Colonic mucosa (tissue), 4 donors: ENCODE measurements at regions not wholly inside any gene's neighbourhood (a gene's known extent, or its start where the extent isn't known, plus 50 kb on each side); places are given as distances from the start of the nearest gene placed in this dataset.

ENCODE experiments used
- DNase-seq: peaks from one replicate; pipeline ENCODE4 v3.0.0-alpha.2; 2020
- H3K27ac ChIP-seq: fragments of 200-600 bp; one replicate; pipeline ENCODE4 v1.8.0; 2021
- H3K27me3 ChIP-seq: fragments of 200-600 bp; one replicate; pipeline ENCODE4 v1.8.0; 2021
- H3K36me3 ChIP-seq: fragments of 200-600 bp; one replicate; pipeline ENCODE4 v1.8.0; 2021
- H3K4me1 ChIP-seq: fragments of 200-600 bp; one replicate; pipeline ENCODE4 v1.8.0; 2021; ENCODE audit warnings: mild to moderate bottlenecking
- H3K4me3 ChIP-seq: fragments of 200-600 bp; one replicate; pipeline ENCODE4 v1.8.0; 2021
- H3K9ac ChIP-seq, 2 donors: one replicate each; pipeline ENCODE4 v1.7.0; 2013; ENCODE audit warnings: control low read depth in 2 of 2, low read depth in 2 of 2, low read length in 2 of 2
- H3K9me3 ChIP-seq: fragments of 200-600 bp; one replicate; pipeline ENCODE4 v1.8.0; 2021
- intact Hi-C: fragments of 100-400 bp; cut with DNase I; formaldehyde crosslinking; loops from one replicate; pipeline ENCODE4 v1.14.1; 2022
- TF ChIP-seq, protein P1 (sequence below): fragments of 200-600 bp; IDR thresholded peaks from one replicate; pipeline ENCODE4 v1.8.0; 2022; ENCODE audit warnings: antibody characterized with exemption, mild to moderate bottlenecking
- donor health status: healthy.
- donor health status: DM: no; HTN: no; CAD: no.
- donor health status: DM: no; HTN: no; CAD: no.

GRCh38 chr2:145034511-145034910 lies 514.6 kb upstream of the ZEB2 start:
- no peaks in the 10 kb centered on the region for H3K9me3 ChIP-seq
- TF ChIP-seq, protein P1, sequence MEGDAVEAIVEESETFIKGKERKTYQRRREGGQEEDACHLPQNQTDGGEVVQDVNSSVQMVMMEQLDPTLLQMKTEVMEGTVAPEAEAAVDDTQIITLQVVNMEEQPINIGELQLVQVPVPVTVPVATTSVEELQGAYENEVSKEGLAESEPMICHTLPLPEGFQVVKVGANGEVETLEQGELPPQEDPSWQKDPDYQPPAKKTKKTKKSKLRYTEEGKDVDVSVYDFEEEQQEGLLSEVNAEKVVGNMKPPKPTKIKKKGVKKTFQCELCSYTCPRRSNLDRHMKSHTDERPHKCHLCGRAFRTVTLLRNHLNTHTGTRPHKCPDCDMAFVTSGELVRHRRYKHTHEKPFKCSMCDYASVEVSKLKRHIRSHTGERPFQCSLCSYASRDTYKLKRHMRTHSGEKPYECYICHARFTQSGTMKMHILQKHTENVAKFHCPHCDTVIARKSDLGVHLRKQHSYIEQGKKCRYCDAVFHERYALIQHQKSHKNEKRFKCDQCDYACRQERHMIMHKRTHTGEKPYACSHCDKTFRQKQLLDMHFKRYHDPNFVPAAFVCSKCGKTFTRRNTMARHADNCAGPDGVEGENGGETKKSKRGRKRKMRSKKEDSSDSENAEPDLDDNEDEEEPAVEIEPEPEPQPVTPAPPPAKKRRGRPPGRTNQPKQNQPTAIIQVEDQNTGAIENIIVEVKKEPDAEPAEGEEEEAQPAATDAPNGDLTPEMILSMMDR = no peak
- H3K4me1 ChIP-seq = no peaks in the 10 kb centered on the region
- no peaks in the 10 kb centered on the region for H3K36me3 ChIP-seq
- H3K27ac ChIP-seq = no peak overlapping the region
- no peak for DNase-seq
- no peak overlapping the region for H3K4me3 ChIP-seq
- H3K9ac ChIP-seq = no peak overlapping the region
- H3K27me3 ChIP-seq = no peaks in the 10 kb centered on the region
- intact Hi-C loops = no loop called here

- Histone ChIP-seq H3K36me3 (no peaks in the 10 kb centered on the region), H3K9ac (no peak overlapping the region), H3K27me3 (no peaks in the 10 kb centered on the region), H3K4me3 (no peak overlapping the region), H3K9me3 (no peaks in the 10 kb centered on the region), H3K27ac (no peak overlapping the region), H3K4me1 (no peaks in the 10 kb centered on the region)
- DNase-seq = no peak
- intact Hi-C loops = no loop called here
- TF ChIP-seq, protein P1 = no peak
These were observed 513.5 kb upstream of the ZEB2 start for GRCh38 chr2:145033438-145033837.

DNA sequence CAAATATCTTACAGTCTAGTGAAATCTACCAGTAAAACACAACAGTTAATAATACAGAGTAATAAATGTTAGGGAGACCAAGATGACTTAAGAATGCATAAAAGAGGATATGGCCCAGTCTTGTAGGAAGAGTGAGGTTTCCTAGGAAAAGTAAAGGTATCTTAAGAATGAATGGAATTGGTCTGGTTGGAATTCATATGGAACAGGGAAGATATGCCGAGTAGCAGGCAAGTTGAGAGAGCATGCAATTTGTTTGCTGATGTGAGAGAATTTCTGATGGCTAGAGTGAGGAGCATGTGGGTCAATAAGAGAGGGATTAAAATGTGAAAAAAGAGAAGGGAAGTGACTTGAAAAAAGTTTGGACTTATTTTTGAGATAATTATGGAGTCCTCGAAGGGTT lies 512.9 kb upstream of the ZEB2 start:
- H3K27ac ChIP-seq = no peak overlapping the region
- no peak overlapping the region for H3K9ac ChIP-seq
- intact Hi-C loops = no loop called here
- H3K4me3 ChIP-seq = no peak overlapping the region
- no peaks in the 10 kb centered on the region for H3K4me1 ChIP-seq
- TF ChIP-seq, protein P1 = no peak
- H3K27me3 ChIP-seq = no peaks in the 10 kb centered on the region
- no peaks in the 10 kb centered on the region for H3K9me3 ChIP-seq
- no peaks in the 10 kb centered on the region for H3K36me3 ChIP-seq
- DNase-seq = no peak

- intact Hi-C loops = no loop called here
These were observed 510.0 kb upstream of the ZEB2 start for GRCh38 chr2:145029873-145030272.

GRCh38 chr2:145029081-145029480 lies 509.2 kb upstream of the ZEB2 start:
- no peaks in the 10 kb centered on the region for H3K27me3 ChIP-seq
- no peak overlapping the region for H3K9ac ChIP-seq
- H3K36me3 ChIP-seq = no peaks in the 10 kb centered on the region
- H3K4me3 ChIP-seq = no peak overlapping the region
- intact Hi-C loops = no loop called here
- no peaks in the 10 kb centered on the region for H3K9me3 ChIP-seq
- no peak overlapping the region for H3K27ac ChIP-seq
- no peaks in the 10 kb centered on the region for H3K4me1 ChIP-seq
- TF ChIP-seq, protein P1 = no peak
- DNase-seq = no peak

More at GRCh38 chr2:145029873-145030272, 510.0 kb upstream of the ZEB2 start:
- no peak overlapping the region for H3K4me3 ChIP-seq
- no peaks in the 10 kb centered on the region for H3K36me3 ChIP-seq
- TF ChIP-seq, protein P1 = no peak
- H3K9ac ChIP-seq = no peak overlapping the region
- no peaks in the 10 kb centered on the region for H3K9me3 ChIP-seq
- DNase-seq = no peak
- H3K27me3 ChIP-seq = no peaks in the 10 kb centered on the region
- H3K27ac ChIP-seq = no peak overlapping the region
- no peaks in the 10 kb centered on the region for H3K4me1 ChIP-seq
